ENCODE measurements at regions not wholly inside any gene's neighbourhood (a gene's known extent, or its start where the extent isn't known, plus 50 kb on each side); places are given as distances from the start of the nearest gene placed in this dataset.

- TF ChIP-seq, protein P1, sequence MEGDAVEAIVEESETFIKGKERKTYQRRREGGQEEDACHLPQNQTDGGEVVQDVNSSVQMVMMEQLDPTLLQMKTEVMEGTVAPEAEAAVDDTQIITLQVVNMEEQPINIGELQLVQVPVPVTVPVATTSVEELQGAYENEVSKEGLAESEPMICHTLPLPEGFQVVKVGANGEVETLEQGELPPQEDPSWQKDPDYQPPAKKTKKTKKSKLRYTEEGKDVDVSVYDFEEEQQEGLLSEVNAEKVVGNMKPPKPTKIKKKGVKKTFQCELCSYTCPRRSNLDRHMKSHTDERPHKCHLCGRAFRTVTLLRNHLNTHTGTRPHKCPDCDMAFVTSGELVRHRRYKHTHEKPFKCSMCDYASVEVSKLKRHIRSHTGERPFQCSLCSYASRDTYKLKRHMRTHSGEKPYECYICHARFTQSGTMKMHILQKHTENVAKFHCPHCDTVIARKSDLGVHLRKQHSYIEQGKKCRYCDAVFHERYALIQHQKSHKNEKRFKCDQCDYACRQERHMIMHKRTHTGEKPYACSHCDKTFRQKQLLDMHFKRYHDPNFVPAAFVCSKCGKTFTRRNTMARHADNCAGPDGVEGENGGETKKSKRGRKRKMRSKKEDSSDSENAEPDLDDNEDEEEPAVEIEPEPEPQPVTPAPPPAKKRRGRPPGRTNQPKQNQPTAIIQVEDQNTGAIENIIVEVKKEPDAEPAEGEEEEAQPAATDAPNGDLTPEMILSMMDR (IDR thresholded peaks at IDR 0.05) = no peak
- TF ChIP-seq EP300 (IDR thresholded peaks at IDR 0.05) = no peak
Measured at GRCh38 chrX:25726539-25726938, 411.6 kb upstream of the MAGEB18 start.

Measured in tibial nerve (tissue), 4 donors.